Epithelial cell of esophagus (primary cell): ENCODE measurements at regions not wholly inside any gene's neighbourhood (a gene's known extent, or its start where the extent isn't known, plus 50 kb on each side); places are given as distances from the start of the nearest gene placed in this dataset.
"Not testable (repeated sequence)": the region's sequence is repeated elsewhere in the genome, so short reads cannot be mapped to it uniquely, and the experiment has no call there.

Source experiments
- DNase-seq: peaks from one replicate; pipeline ENCODE4 v3.0.0; 2010; ENCODE audit warnings: low read depth
- H3K4me3 ChIP-seq: 2 replicates; pipeline ENCODE4 v1.5.1; 2011; ENCODE audit warnings: mild to moderate bottlenecking, low read length, control low read depth
- TF ChIP-seq, protein P1 (sequence below): IDR thresholded peaks from 2 replicates; pipeline ENCODE4 v1.5.1; 2011; ENCODE audit warnings: low read depth, mild to moderate bottlenecking, low read length, control low read depth, inconsistent platforms; ENCODE audit not compliant: insufficient read depth; ENCODE audit errors: missing control alignments

DNA sequence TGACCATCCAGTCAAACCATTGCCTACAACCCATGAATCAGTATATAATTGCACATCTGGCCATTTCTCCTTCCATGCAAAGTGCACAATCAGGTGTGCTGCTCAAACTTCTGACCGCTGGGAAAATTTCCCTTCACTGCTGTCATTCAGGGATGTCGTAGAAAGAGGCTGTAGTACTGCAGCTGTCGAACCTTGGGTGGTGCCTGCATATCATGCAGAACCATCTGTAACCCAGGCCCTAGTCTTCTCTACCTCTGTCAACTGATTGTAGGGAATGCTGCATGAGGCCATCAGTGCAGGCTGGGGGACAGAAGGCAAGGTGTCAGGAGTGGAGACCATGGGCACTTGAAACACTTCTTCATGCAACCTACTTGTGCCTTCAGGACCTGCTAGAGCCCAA lies 267.5 kb downstream of the CALCRL start:
- no peak overlapping the region for H3K4me3 ChIP-seq
- DNase-seq = no peak
- TF ChIP-seq, protein P1, sequence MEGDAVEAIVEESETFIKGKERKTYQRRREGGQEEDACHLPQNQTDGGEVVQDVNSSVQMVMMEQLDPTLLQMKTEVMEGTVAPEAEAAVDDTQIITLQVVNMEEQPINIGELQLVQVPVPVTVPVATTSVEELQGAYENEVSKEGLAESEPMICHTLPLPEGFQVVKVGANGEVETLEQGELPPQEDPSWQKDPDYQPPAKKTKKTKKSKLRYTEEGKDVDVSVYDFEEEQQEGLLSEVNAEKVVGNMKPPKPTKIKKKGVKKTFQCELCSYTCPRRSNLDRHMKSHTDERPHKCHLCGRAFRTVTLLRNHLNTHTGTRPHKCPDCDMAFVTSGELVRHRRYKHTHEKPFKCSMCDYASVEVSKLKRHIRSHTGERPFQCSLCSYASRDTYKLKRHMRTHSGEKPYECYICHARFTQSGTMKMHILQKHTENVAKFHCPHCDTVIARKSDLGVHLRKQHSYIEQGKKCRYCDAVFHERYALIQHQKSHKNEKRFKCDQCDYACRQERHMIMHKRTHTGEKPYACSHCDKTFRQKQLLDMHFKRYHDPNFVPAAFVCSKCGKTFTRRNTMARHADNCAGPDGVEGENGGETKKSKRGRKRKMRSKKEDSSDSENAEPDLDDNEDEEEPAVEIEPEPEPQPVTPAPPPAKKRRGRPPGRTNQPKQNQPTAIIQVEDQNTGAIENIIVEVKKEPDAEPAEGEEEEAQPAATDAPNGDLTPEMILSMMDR = no peak

DNA sequence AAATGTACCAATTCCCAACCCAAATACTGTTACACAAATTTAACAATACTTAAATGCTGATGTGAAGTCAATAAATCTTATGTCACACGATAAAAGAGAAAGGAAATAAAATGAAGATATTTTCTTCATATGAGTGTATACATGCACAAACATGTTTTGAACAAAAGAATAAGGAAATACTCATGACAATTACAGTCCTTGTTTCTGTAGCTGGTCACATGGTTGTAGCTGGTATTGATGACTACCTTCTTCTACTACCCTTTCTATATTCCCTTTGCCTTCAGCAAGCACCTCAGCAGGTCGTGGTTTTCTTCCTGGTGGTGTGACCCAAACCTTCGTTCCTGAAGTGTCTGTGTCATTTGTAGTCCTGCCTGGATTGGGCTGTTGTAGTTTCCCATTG lies 269.2 kb downstream of the CALCRL start:
- peak; percentile 50 for DNase-seq
- not testable (repeated sequence) for H3K4me3 ChIP-seq

DNA sequence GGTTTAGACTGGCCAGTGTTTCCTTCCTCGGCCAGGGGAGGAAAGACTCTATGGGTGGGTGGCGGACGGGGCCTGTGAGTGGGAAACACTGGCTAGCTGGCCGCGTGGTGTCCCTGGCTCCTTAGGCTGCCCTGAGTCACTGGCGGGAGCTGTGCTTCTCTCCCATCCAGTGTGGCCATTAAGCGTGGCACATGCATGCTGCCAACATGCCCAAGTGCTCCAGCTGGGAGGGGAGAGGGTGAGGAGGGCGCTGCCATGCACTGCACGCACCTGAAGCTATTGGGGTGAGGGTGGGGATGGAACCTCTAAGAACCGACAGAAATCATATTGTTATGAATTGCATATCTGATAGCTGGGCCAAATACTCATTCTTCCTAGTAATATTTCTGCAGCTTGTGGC lies 270.8 kb downstream of the CALCRL start:
- H3K4me3 ChIP-seq = no peak overlapping the region
- no peak for DNase-seq
- TF ChIP-seq, protein P1 = no peak

DNA sequence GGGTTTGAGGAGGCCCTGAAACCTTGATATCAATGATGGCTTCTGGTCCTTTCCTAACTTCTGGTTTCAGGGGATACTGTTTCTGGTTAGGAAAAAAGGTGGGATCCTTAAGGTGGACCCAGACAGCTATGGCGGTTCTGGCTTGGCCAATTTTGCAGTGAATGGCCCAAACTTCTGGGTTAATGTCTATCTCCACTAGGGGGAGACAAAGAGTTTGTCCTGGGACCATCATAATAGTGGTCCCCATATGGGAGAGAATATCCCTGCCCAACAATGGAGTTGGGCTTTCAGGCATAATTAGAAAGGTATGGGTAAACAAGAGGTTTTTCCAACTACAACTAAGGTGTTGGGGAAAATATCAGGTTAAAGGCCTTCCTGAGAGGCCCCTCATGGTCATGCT lies 273.5 kb downstream of the CALCRL start:
- TF ChIP-seq, protein P1 = peak; percentile 33
- no peak for DNase-seq

DNA sequence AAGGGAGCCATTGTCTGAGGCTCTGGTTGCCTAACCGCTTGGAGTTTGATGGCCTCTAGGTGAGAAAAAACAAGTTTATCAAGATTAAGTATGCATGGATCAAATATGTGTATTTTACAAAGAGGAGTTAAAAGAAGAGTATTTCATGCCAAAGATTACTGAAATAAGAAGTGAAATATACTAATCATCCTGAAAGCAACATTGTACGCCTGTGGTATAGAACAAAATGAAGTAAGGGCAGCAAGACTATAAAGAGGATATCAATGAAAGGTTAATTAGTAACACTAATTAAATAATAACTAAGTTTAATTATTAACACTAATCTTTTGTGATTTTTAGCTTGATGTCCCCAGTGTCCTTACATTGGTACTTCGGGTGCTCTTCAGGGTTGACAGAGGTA lies 276.7 kb downstream of the CALCRL start:
- DNase-seq = no peak
- no peak overlapping the region for H3K4me3 ChIP-seq
- TF ChIP-seq, protein P1 = no peak

More for the DNA sequence above, 273.5 kb downstream of the CALCRL start:
- no peak overlapping the region for H3K4me3 ChIP-seq

DNA sequence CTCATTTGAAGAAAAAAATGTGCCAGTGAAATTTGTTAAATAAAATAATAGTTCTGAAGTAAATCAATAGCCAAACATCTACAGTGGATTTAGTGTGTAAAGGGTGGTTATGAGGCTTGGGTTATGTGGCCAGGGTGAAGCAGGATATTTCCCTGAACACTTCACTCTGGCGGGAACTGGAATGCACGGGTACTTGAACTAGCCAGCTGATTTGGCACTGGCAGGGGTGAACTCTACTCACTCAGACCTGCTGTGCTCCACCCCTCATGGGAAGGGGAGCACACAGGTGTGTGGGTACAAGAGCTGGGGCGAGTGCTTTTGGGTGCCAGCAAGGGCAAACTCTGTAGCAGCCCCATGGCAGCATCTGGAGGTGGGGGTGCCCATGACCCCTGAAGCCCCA lies 278.2 kb downstream of the CALCRL start:
- no peak for DNase-seq
- no peak overlapping the region for H3K4me3 ChIP-seq
- TF ChIP-seq, protein P1 = no peak

DNA sequence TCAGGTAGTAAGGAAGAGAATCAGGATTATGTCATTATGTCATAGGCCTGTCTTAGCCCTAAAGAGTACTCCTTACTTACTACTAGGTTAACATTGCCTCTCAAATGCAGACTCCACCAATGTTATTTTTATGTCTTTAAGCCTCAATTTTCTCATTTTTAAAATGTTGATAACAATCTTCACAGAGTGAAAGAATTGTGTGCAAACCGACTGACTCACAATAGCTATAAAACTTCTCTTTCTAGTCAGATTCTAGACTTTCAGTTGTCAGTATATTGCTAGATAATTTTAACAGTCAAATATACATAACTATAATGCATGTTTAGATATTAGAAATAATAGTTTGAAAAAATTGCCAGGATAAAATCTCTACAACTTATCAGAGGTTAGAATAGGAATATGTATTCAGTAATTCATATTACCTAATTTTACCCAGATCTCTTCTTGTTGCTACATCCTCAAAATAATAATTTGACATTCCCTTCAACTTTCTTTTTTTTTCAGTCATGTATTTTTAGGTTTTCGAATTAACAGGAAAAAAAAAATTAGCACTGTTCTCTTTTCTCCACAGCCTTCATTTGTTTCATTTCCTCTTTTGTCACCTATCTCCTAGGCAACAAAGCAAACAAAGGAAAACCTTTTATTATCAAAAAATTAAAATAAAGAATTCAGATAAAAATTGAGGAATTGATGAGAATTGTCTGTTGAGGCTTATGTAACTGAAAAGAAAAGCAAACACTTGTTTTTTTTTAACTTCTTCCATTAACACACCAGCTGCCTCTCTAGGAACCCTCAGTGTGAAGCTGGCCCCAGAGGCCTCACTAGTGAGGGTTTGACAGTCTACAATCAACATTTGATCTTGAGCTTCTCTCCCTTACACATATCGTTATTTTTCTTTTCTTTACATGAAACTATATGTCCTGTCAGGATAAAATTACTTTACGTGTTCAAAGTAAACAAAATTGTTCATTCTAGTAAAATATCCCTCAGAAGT lies 279.0 kb downstream of the CALCRL start:
- no peak overlapping the region for H3K4me3 ChIP-seq

More for the DNA sequence above, 279.0 kb downstream of the CALCRL start:
- TF ChIP-seq, protein P1 = no peak
- no peak for DNase-seq
